ENCODE measurements at regions not wholly inside any gene's neighbourhood (a gene's known extent, or its start where the extent isn't known, plus 50 kb on each side); places are given as distances from the start of the nearest gene placed in this dataset.

GRCh38 chr4:80144676-80145470 lies 52.4 kb upstream of the PRDM8 start:
- TF ChIP-seq CTCF (IDR thresholded peaks at IDR 0.05) (no peak), POLR2A (IDR thresholded peaks at IDR 0.05) (no peak)
